ENCODE measurements at regions not wholly inside any gene's neighbourhood (a gene's known extent, or its start where the extent isn't known, plus 50 kb on each side); places are given as distances from the start of the nearest gene placed in this dataset.

DNA sequence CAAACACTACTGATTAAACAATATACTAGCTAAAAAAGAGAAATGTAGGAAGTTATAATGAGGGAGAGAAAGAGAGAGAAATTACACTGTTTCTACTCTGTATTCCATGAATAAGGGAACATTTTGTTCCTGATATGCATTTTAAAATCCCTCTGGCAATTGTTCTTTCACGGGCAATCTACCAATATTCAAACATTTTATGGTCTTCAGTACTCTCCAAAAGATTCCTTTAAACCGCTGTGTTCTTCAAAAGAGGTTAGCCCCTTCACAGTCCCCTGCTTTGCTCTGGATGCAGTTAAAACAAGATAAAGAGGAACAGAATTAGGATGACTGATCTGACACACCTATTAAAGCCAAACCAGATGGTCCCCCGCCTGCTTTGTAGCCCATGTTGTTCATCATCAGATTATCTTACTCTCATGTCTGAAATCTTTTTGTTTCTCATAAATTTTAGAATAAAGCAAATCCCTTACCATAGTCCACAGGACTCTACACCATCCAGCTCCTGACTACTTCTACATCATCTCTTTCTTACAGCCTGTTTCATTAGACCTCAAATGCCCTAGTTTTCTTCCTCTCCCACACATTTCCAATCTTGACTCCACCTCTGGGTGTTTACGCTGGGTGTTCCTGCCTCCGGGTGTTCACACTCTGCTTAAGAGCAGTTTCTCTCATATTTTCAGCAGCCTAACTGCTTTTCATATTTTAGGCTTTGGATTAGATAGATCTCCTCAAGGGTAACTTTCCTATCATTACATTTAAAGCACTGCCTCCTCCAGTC lies 399.7 kb downstream of the COL12A1 start:
- H3K27me3 ChIP-seq (ENCODE audit: low read depth), result no peaks in the 10 kb centered on the region
- no peak overlapping the region for H3K4me3 ChIP-seq
- no peak for ATAC-seq
- H3K9me3 ChIP-seq, result peaks cover 4% of the 10 kb centered on the region
- intact Hi-C loops (cut with DNase I), result no loop called here
- H3K27ac ChIP-seq, result no peak overlapping the region
- no peak for TF ChIP-seq CTCF (IDR thresholded peaks at IDR 0.05)
- H3K36me3 ChIP-seq, result no peaks in the 10 kb centered on the region
- H3K4me1 ChIP-seq, result no peaks in the 10 kb centered on the region
- no peak for DNase-seq

GRCh38 chr6:74798302-74798701 lies 407.6 kb downstream of the COL12A1 start:
- Histone ChIP-seq H3K4me1 (no peaks in the 10 kb centered on the region), H3K4me3 (no peak overlapping the region), H3K9me3 (no peaks in the 10 kb centered on the region), H3K27me3 (ENCODE audit: low read depth) (no peaks in the 10 kb centered on the region), H3K27ac (no peak overlapping the region), H3K36me3 (no peaks in the 10 kb centered on the region)
- TF ChIP-seq CTCF (IDR thresholded peaks at IDR 0.05), result no peak
- DNase-seq, result no peak
- ATAC-seq, result no peak
- intact Hi-C loops (cut with DNase I), result no loop called here

GRCh38 chr6:74785236-74785635 lies 420.6 kb downstream of the COL12A1 start:
- no peaks in the 10 kb centered on the region for H3K4me1 ChIP-seq
- H3K27ac ChIP-seq, result no peak overlapping the region
- no peak for ATAC-seq
- intact Hi-C loops (cut with DNase I), result no loop called here
- no peaks in the 10 kb centered on the region for H3K9me3 ChIP-seq
- no peak overlapping the region for H3K4me3 ChIP-seq
- H3K27me3 ChIP-seq (ENCODE audit: low read depth), result no peaks in the 10 kb centered on the region
- DNase-seq, result no peak
- no peak for TF ChIP-seq CTCF (IDR thresholded peaks at IDR 0.05)
- no peaks in the 10 kb centered on the region for H3K36me3 ChIP-seq

GRCh38 chr6:74782346-74782745 lies 423.5 kb downstream of the COL12A1 start:
- no peak for ATAC-seq
- Histone ChIP-seq H3K27ac (no peak overlapping the region), H3K4me1 (no peaks in the 10 kb centered on the region), H3K4me3 (no peak overlapping the region), H3K36me3 (no peaks in the 10 kb centered on the region), H3K9me3 (no peaks in the 10 kb centered on the region), H3K27me3 (ENCODE audit: low read depth) (no peaks in the 10 kb centered on the region)
- TF ChIP-seq CTCF (IDR thresholded peaks at IDR 0.05), result no peak
- no peak for DNase-seq
- intact Hi-C loops (cut with DNase I), result no loop called here

- Histone ChIP-seq H3K36me3 (no peaks in the 10 kb centered on the region), H3K4me1 (no peaks in the 10 kb centered on the region), H3K9me3 (no peaks in the 10 kb centered on the region), H3K27me3 (ENCODE audit: low read depth) (no peaks in the 10 kb centered on the region), H3K27ac (no peak overlapping the region), H3K4me3 (no peak overlapping the region)
- intact Hi-C loops (cut with DNase I), result no loop called here
- no peak for TF ChIP-seq CTCF (IDR thresholded peaks at IDR 0.05)
- DNase-seq, result no peak
- no peak for ATAC-seq
These were observed 425.0 kb downstream of the COL12A1 start for GRCh38 chr6:74780831-74781230.
